ENCODE measurements at regions not wholly inside any gene's neighbourhood (a gene's known extent, or its start where the extent isn't known, plus 50 kb on each side); places are given as distances from the start of the nearest gene placed in this dataset.

DNA sequence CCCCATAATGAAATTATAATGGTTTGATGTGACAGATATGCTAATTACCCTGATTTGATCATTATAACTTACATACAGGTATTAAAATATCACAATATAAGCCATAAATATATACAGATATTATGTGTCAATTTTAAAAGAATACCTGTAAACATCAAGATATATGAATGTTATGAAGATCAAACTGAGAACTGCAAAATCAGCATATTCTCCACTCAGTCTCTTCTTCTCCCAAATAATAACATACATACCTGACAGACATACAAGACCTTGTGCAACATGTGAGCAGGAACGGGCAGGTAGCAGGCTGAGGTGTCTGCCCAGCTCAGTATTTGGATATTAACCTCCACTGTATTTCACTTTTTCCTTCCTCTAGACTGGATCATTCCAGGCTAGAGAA, 547.2 kb downstream of the UQCRFS1 start:
- TF ChIP-seq, protein P1, sequence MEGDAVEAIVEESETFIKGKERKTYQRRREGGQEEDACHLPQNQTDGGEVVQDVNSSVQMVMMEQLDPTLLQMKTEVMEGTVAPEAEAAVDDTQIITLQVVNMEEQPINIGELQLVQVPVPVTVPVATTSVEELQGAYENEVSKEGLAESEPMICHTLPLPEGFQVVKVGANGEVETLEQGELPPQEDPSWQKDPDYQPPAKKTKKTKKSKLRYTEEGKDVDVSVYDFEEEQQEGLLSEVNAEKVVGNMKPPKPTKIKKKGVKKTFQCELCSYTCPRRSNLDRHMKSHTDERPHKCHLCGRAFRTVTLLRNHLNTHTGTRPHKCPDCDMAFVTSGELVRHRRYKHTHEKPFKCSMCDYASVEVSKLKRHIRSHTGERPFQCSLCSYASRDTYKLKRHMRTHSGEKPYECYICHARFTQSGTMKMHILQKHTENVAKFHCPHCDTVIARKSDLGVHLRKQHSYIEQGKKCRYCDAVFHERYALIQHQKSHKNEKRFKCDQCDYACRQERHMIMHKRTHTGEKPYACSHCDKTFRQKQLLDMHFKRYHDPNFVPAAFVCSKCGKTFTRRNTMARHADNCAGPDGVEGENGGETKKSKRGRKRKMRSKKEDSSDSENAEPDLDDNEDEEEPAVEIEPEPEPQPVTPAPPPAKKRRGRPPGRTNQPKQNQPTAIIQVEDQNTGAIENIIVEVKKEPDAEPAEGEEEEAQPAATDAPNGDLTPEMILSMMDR (IDR thresholded peaks at IDR 0.05; ENCODE audit: low read depth, low read length), result no peak
- TF ChIP-seq MAX (IDR thresholded peaks at IDR 0.05; ENCODE audit: low read depth, low read length), result no peak
